ENCODE measurements at regions not wholly inside any gene's neighbourhood (a gene's known extent, or its start where the extent isn't known, plus 50 kb on each side); places are given as distances from the start of the nearest gene placed in this dataset.

GRCh38 chr1:94623560-94624148 lies 82.1 kb upstream of the F3 start:
- Histone ChIP-seq H3K9ac (no peak overlapping the region), H3K4me2 (no peak overlapping the region), H3K4me3 (no peak overlapping the region), H3K27ac (no peak overlapping the region), H3K36me3 (no peaks in the 10 kb centered on the region), H4K20me1 (no peaks in the 10 kb centered on the region), H3K4me1 (no peaks in the 10 kb centered on the region), H3K27me3 (no peaks in the 10 kb centered on the region), H3K9me3 (peaks cover 3% of the 10 kb centered on the region)
- no peak for TF ChIP-seq Cebpa-rat (IDR thresholded peaks at IDR 0.05)

- Histone ChIP-seq H3K36me3 (no peaks in the 10 kb centered on the region), H4K20me1 (no peaks in the 10 kb centered on the region), H3K4me3 (no peak overlapping the region), H3K4me2 (no peak overlapping the region), H3K9ac (no peak overlapping the region), H3K9me3 (peaks cover 12% of the 10 kb centered on the region), H3K27ac (no peak overlapping the region), H3K27me3 (no peaks in the 10 kb centered on the region), H3K4me1 (no peaks in the 10 kb centered on the region)
- no peak for TF ChIP-seq Cebpa-rat (IDR thresholded peaks at IDR 0.05)
Measured at GRCh38 chr1:94622757-94623156, 81.2 kb upstream of the F3 start.

- peaks cover 16% of the 10 kb centered on the region for H3K9me3 ChIP-seq
- no peak overlapping the region for H3K9ac ChIP-seq
- no peaks in the 10 kb centered on the region for H4K20me1 ChIP-seq
- no peak for TF ChIP-seq Cebpa-rat (IDR thresholded peaks at IDR 0.05)
- no peaks in the 10 kb centered on the region for H3K36me3 ChIP-seq
- H3K4me2 ChIP-seq, result no peak overlapping the region
- no peaks in the 10 kb centered on the region for H3K27me3 ChIP-seq
- no peak overlapping the region for H3K27ac ChIP-seq
- H3K4me3 ChIP-seq, result no peak overlapping the region
- H3K4me1 ChIP-seq, result no peaks in the 10 kb centered on the region
Measured at GRCh38 chr1:94621802-94622201, 80.2 kb upstream of the F3 start.

GRCh38 chr1:94621395-94621794 lies 79.8 kb upstream of the F3 start:
- no peaks in the 10 kb centered on the region for H3K27me3 ChIP-seq
- H3K4me2 ChIP-seq, result no peak overlapping the region
- H3K9ac ChIP-seq, result no peak overlapping the region
- H3K9me3 ChIP-seq, result peaks cover 16% of the 10 kb centered on the region
- H3K4me1 ChIP-seq, result no peaks in the 10 kb centered on the region
- H3K27ac ChIP-seq, result no peak overlapping the region
- no peak for TF ChIP-seq Cebpa-rat (IDR thresholded peaks at IDR 0.05)
- H3K36me3 ChIP-seq, result no peaks in the 10 kb centered on the region
- H4K20me1 ChIP-seq, result no peaks in the 10 kb centered on the region
- no peak overlapping the region for H3K4me3 ChIP-seq

- H3K27me3 ChIP-seq, result no peaks in the 10 kb centered on the region
- H3K27ac ChIP-seq, result no peak overlapping the region
- no peaks in the 10 kb centered on the region for H3K4me1 ChIP-seq
- no peak overlapping the region for H3K9ac ChIP-seq
- peaks cover 16% of the 10 kb centered on the region for H3K9me3 ChIP-seq
- no peak overlapping the region for H3K4me2 ChIP-seq
- no peak for TF ChIP-seq Cebpa-rat (IDR thresholded peaks at IDR 0.05)
- no peaks in the 10 kb centered on the region for H4K20me1 ChIP-seq
- no peak overlapping the region for H3K4me3 ChIP-seq
- no peaks in the 10 kb centered on the region for H3K36me3 ChIP-seq
Measured at GRCh38 chr1:94620345-94621031, 78.9 kb upstream of the F3 start.

- TF ChIP-seq Cebpa-rat (IDR thresholded peaks at IDR 0.05), result no peak
- H3K9ac ChIP-seq, result no peak overlapping the region
- H3K9me3 ChIP-seq, result peaks cover 16% of the 10 kb centered on the region
- no peaks in the 10 kb centered on the region for H4K20me1 ChIP-seq
- no peaks in the 10 kb centered on the region for H3K4me1 ChIP-seq
- no peaks in the 10 kb centered on the region for H3K27me3 ChIP-seq
- no peak overlapping the region for H3K4me3 ChIP-seq
- H3K36me3 ChIP-seq, result no peaks in the 10 kb centered on the region
- no peak overlapping the region for H3K27ac ChIP-seq
- H3K4me2 ChIP-seq, result no peak overlapping the region
Measured at GRCh38 chr1:94619731-94620130, 78.2 kb upstream of the F3 start.

GRCh38 chr1:94617957-94618739 lies 76.6 kb upstream of the F3 start:
- no peak overlapping the region for H3K4me3 ChIP-seq
- no peak overlapping the region for H3K27ac ChIP-seq
- no peak overlapping the region for H3K4me2 ChIP-seq
- no peaks in the 10 kb centered on the region for H3K4me1 ChIP-seq
- no peaks in the 10 kb centered on the region for H3K27me3 ChIP-seq
- H3K36me3 ChIP-seq, result no peaks in the 10 kb centered on the region
- TF ChIP-seq Cebpa-rat (IDR thresholded peaks at IDR 0.05), result no peak
- peaks cover 16% of the 10 kb centered on the region for H3K9me3 ChIP-seq
- H4K20me1 ChIP-seq, result no peaks in the 10 kb centered on the region
- no peak overlapping the region for H3K9ac ChIP-seq

- no peaks in the 10 kb centered on the region for H3K27me3 ChIP-seq
- no peak for TF ChIP-seq Cebpa-rat (IDR thresholded peaks at IDR 0.05)
- no peak overlapping the region for H3K9ac ChIP-seq
- peaks cover 16% of the 10 kb centered on the region for H3K9me3 ChIP-seq
- no peaks in the 10 kb centered on the region for H3K36me3 ChIP-seq
- H3K27ac ChIP-seq, result no peak overlapping the region
- H3K4me2 ChIP-seq, result no peak overlapping the region
- H4K20me1 ChIP-seq, result no peaks in the 10 kb centered on the region
- H3K4me3 ChIP-seq, result no peak overlapping the region
- H3K4me1 ChIP-seq, result no peaks in the 10 kb centered on the region
Measured at GRCh38 chr1:94617134-94617805, 75.7 kb upstream of the F3 start.

GRCh38 chr1:94616506-94616905 lies 74.9 kb upstream of the F3 start:
- Histone ChIP-seq H3K4me3 (no peak overlapping the region), H4K20me1 (no peaks in the 10 kb centered on the region), H3K4me1 (no peaks in the 10 kb centered on the region), H3K27ac (no peak overlapping the region), H3K36me3 (no peaks in the 10 kb centered on the region), H3K27me3 (no peaks in the 10 kb centered on the region), H3K4me2 (no peak overlapping the region), H3K9me3 (peaks cover 16% of the 10 kb centered on the region), H3K9ac (no peak overlapping the region)
- no peak for TF ChIP-seq Cebpa-rat (IDR thresholded peaks at IDR 0.05)

- Histone ChIP-seq H3K4me1 (no peaks in the 10 kb centered on the region), H3K27me3 (no peaks in the 10 kb centered on the region)
Measured at GRCh38 chr1:94614996-94615395, 73.4 kb upstream of the F3 start.

More at GRCh38 chr1:94614996-94615395, 73.4 kb upstream of the F3 start:
- Histone ChIP-seq H3K36me3 (no peaks in the 10 kb centered on the region), H3K4me3 (no peak overlapping the region), H4K20me1 (no peaks in the 10 kb centered on the region), H3K27ac (no peak overlapping the region), H3K9me3 (peaks cover 16% of the 10 kb centered on the region), H3K9ac (no peak overlapping the region), H3K4me2 (no peak overlapping the region)
- TF ChIP-seq Cebpa-rat (IDR thresholded peaks at IDR 0.05), result no peak

All from BLaER1 (cell line).